OCI-LY3 (cell line): ENCODE measurements at regions not wholly inside any gene's neighbourhood (a gene's known extent, or its start where the extent isn't known, plus 50 kb on each side); places are given as distances from the start of the nearest gene placed in this dataset.
"Not testable (repeated sequence)": the region's sequence is repeated elsewhere in the genome, so short reads cannot be mapped to it uniquely, and the experiment has no call there.

Experiments
- H2AFZ ChIP-seq: fragments of 200-600, 300-600 bp; shearing (Covaris generic); 2 replicates; pipeline ENCODE4 v1.6.0; 2014; ENCODE audit warnings: antibody characterized with exemption, low read depth, low read length
- H3K27ac ChIP-seq: fragments of 200-600, 300-600 bp; sonication (generic); 2 replicates; pipeline ENCODE4 v1.5.1; 2014; ENCODE audit warnings: mild to moderate bottlenecking, low read length, moderate library complexity, mixed read lengths
- H3K27me3 ChIP-seq: fragments of 200-600, 300-600 bp; sonication (generic); 2 replicates; pipeline ENCODE4 v1.6.1; 2014; ENCODE audit warnings: low read depth, low read length, mixed read lengths
- H3K36me3 ChIP-seq: fragments of 200-600, 300-600 bp; sonication (generic); replicated peaks from 2 replicates; pipeline ENCODE3; 2014; ENCODE audit warnings: low read depth, low read length, mixed read lengths
- H3K4me1 ChIP-seq: fragments of 300-600, 200-600 bp; sonication (generic); 2 replicates; pipeline ENCODE4 v1.6.1; 2014; ENCODE audit warnings: low read length, mixed read lengths
- H3K4me2 ChIP-seq: fragments of 200-600, 300-600 bp; sonication (generic); 2 replicates; pipeline ENCODE4 v1.6.1; 2014; ENCODE audit warnings: low read length, mixed read lengths
- H3K4me3 ChIP-seq: fragments of 300-600, 200-600 bp; sonication (generic); 2 replicates; pipeline ENCODE4 v1.5.1; 2014; ENCODE audit warnings: antibody characterized with exemption, mild to moderate bottlenecking, low read length, moderate library complexity
- H3K79me2 ChIP-seq: fragments of 300-600, 200-600 bp; shearing (Covaris generic); 2 replicates; pipeline ENCODE4 v1.6.1; 2014; ENCODE audit warnings: mild to moderate bottlenecking, low read length, mixed read lengths
- H3K9ac ChIP-seq: fragments of 300-600, 200-600 bp; shearing (Covaris generic); 2 replicates; pipeline ENCODE4 v1.6.0; 2014; ENCODE audit warnings: mild to moderate bottlenecking, low read length, moderate library complexity
- H3K9me3 ChIP-seq: fragments of 200-600, 300-600 bp; shearing (Covaris generic); 2 replicates; pipeline ENCODE4 v1.6.1; 2014; ENCODE audit warnings: low read length, mixed read lengths; ENCODE audit not compliant: insufficient read depth
- H4K20me1 ChIP-seq: fragments of 200-600, 300-600 bp; sonication (generic); 2 replicates; pipeline ENCODE4 v1.6.1; 2016; ENCODE audit warnings: low read length, mixed read lengths; ENCODE audit not compliant: insufficient read depth
- EZH2phosphoT487 ChIP-seq: fragments of 200-600 bp; shearing (Covaris generic); IDR thresholded peaks from 2 replicates; pipeline ENCODE4 v1.6.1; 2018; ENCODE audit warnings: antibody characterized with exemption, mixed run types, low read depth
- TF ChIP-seq, protein P1 (sequence below): fragments of 200-600, 300-600 bp; sonication (generic); IDR thresholded peaks from 2 replicates; pipeline ENCODE4 v1.5.1; 2014; ENCODE audit warnings: antibody characterized with exemption, low read length, low read depth

DNA sequence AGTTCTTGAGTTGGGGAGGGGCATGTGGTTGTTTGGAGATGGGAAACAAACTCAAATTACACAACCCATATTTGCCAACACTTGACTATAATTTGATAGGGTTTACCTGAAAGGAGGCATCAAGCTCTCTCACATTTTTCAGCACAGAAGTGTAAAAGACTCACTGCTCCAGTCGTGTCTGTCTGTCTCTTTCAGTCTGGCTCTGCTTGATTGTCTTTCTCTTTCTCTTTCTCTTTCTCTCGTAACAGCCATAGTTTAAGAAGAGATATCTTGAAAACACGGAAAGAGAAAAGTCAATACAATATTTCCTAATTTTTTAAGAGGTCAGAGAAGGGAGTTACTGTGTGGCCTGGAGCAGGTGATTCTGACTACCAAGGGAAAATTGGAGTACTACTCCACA, 413.6 kb upstream of the CXorf51A start:
- Histone ChIP-seq H3K9me3 (no peaks in the 10 kb centered on the region), H3K27me3 (no peaks in the 10 kb centered on the region), H4K20me1 (no peaks in the 10 kb centered on the region), H3K4me1 (no peaks in the 10 kb centered on the region), H3K4me2 (peak overlapping the region; percentile 28), H3K79me2 (no peaks in the 10 kb centered on the region), H3K9ac (no peak overlapping the region), H3K36me3 (no peaks in the 10 kb centered on the region), H3K4me3 (no peak overlapping the region), H3K27ac (no peak overlapping the region), H2AFZ (peak overlapping the region; percentile 30; the same call in 1 of the 2 replicates)
- no peak for TF ChIP-seq EZH2phosphoT487
- TF ChIP-seq, protein P1, sequence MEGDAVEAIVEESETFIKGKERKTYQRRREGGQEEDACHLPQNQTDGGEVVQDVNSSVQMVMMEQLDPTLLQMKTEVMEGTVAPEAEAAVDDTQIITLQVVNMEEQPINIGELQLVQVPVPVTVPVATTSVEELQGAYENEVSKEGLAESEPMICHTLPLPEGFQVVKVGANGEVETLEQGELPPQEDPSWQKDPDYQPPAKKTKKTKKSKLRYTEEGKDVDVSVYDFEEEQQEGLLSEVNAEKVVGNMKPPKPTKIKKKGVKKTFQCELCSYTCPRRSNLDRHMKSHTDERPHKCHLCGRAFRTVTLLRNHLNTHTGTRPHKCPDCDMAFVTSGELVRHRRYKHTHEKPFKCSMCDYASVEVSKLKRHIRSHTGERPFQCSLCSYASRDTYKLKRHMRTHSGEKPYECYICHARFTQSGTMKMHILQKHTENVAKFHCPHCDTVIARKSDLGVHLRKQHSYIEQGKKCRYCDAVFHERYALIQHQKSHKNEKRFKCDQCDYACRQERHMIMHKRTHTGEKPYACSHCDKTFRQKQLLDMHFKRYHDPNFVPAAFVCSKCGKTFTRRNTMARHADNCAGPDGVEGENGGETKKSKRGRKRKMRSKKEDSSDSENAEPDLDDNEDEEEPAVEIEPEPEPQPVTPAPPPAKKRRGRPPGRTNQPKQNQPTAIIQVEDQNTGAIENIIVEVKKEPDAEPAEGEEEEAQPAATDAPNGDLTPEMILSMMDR, result no peak

DNA sequence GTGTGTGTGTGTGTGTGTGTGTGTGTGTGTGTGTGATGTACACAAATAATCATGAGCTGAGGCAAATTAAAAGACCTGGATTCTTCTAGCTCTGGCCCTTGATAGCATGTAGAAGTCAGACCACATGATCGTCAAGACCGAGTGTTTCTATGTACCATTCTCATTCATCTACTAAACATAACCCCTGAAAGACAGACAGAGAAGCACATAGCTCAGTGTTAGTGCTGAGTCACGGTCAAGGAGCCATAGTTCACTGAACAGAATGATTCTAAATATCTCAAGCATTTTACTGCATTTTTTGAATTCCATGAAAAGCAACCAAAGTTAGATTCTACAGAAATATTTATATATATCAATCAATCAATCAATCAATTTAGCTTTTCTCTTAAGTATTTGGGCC, 412.3 kb upstream of the CXorf51A start:
- H3K79me2 ChIP-seq, result no peaks in the 10 kb centered on the region
- no peak overlapping the region for H3K4me2 ChIP-seq
- H3K9ac ChIP-seq, result no peak overlapping the region
- H3K9me3 ChIP-seq, result no peaks in the 10 kb centered on the region
- no peaks in the 10 kb centered on the region for H4K20me1 ChIP-seq
- H3K27me3 ChIP-seq, result no peaks in the 10 kb centered on the region
- no peaks in the 10 kb centered on the region for H3K36me3 ChIP-seq
- no peak overlapping the region for H2AFZ ChIP-seq
- no peak overlapping the region for H3K27ac ChIP-seq
- H3K4me1 ChIP-seq, result no peaks in the 10 kb centered on the region
- H3K4me3 ChIP-seq, result no peak overlapping the region
- no peak for TF ChIP-seq EZH2phosphoT487
- TF ChIP-seq, protein P1, result no peak

DNA sequence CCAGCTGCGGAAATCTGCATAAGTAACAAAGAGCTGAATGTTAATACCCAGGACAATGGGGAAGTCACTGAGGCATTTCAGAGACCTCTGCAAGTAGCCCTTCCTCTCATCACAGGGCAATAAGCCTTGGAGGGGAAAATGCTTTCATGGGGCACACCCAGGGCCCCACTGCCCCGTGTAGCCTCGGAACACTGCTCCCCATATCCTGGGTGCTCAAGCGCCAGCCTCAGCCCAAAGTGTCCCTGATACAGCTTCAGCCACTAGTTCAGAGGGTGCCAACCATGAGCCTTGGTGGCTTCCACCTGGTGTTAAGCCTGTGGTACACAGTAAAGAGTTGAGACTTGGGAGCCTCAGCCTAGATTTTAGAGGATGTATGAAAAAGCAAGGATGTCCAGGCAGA, 402.8 kb upstream of the CXorf51A start:
- no peak for TF ChIP-seq EZH2phosphoT487
- TF ChIP-seq, protein P1, result no peak
- H3K9me3 ChIP-seq, result no peaks in the 10 kb centered on the region
- no peak overlapping the region for H3K4me2 ChIP-seq
- no peaks in the 10 kb centered on the region for H3K36me3 ChIP-seq
- no peaks in the 10 kb centered on the region for H3K4me1 ChIP-seq
- H3K79me2 ChIP-seq, result no peaks in the 10 kb centered on the region
- H3K27ac ChIP-seq, result no peak overlapping the region
- H2AFZ ChIP-seq, result no peak overlapping the region
- H3K4me3 ChIP-seq, result no peak overlapping the region
- H3K27me3 ChIP-seq, result no peaks in the 10 kb centered on the region
- no peak overlapping the region for H3K9ac ChIP-seq
- H4K20me1 ChIP-seq, result no peaks in the 10 kb centered on the region

DNA sequence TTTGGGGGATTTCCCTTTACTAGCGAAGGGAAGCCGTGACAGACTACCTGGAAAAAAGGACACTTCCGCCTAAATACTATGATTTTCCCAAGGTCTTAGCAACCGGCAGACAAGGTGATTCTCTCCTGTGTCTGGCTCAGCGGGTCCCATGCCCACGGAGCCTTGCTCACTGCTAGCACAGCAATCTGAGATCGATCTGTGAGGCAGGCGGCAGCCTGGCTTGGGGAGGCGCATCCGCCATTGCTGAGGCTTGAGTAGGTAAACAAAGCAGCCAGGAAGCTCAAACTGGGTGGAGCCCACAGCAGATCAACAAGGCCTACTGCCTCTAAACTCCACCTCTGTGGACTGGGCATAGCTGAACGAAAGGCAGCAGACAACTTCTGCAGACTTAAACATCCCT, 385.9 kb upstream of the CXorf51A start:
- H3K9me3 ChIP-seq, H3K27ac ChIP-seq, H3K4me1 ChIP-seq, H3K36me3 ChIP-seq, H3K27me3 ChIP-seq, H3K9ac ChIP-seq, H3K79me2 ChIP-seq, H3K4me2 ChIP-seq, H3K4me3 ChIP-seq, H2AFZ ChIP-seq, H4K20me1 ChIP-seq: not testable (repeated sequence)

DNA sequence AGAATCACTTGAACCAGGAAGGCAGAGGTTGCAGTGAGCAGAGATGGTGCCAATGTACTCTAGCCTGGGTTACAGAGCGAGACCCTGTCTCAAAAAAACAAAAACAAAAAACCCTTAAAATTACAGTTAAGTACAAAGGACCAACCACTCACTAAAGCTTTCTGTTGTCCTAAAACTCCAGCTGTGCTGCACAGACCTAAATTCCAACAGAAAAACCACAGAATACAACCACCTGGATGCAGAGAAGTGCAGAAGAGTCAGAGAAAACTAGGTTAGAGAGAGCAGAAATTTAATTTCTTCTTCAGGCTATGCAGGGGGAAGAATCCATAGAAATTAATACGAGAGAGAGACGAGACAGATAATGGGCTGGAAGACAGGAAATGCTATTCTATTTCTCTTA, 376.8 kb upstream of the CXorf51A start:
- H3K9me3 ChIP-seq, result no peaks in the 10 kb centered on the region
- TF ChIP-seq, protein P1, result no peak
- TF ChIP-seq EZH2phosphoT487, result no peak
- H3K4me2 ChIP-seq, result no peak overlapping the region
- no peaks in the 10 kb centered on the region for H3K4me1 ChIP-seq
- no peak overlapping the region for H3K4me3 ChIP-seq
- no peaks in the 10 kb centered on the region for H4K20me1 ChIP-seq
- H3K27ac ChIP-seq, result no peak overlapping the region
- H3K79me2 ChIP-seq, result no peaks in the 10 kb centered on the region
- no peak overlapping the region for H2AFZ ChIP-seq
- H3K27me3 ChIP-seq, result no peaks in the 10 kb centered on the region
- no peaks in the 10 kb centered on the region for H3K36me3 ChIP-seq
- no peak overlapping the region for H3K9ac ChIP-seq
